GM12865 (cell line): ENCODE measurements at regions not wholly inside any gene's neighbourhood (a gene's known extent, or its start where the extent isn't known, plus 50 kb on each side); places are given as distances from the start of the nearest gene placed in this dataset.
"Not testable (repeated sequence)": the region's sequence is repeated elsewhere in the genome, so short reads cannot be mapped to it uniquely, and the experiment has no call there.

Source experiments
- DNase-seq: peaks from one replicate; pipeline ENCODE4 v3.0.0; 2010; ENCODE audit warnings: low read depth
- H3K4me3 ChIP-seq: 2 replicates; pipeline ENCODE4 v1.5.1; 2011; ENCODE audit warnings: mild to moderate bottlenecking, low read depth, low read length, control low read depth
- TF ChIP-seq, protein P1 (sequence below): IDR thresholded peaks from 2 replicates; pipeline ENCODE4 v1.5.1; 2011; ENCODE audit warnings: low read length, control low read depth, low read depth, inconsistent platforms; ENCODE audit not compliant: insufficient read depth; ENCODE audit errors: missing control alignments

DNA sequence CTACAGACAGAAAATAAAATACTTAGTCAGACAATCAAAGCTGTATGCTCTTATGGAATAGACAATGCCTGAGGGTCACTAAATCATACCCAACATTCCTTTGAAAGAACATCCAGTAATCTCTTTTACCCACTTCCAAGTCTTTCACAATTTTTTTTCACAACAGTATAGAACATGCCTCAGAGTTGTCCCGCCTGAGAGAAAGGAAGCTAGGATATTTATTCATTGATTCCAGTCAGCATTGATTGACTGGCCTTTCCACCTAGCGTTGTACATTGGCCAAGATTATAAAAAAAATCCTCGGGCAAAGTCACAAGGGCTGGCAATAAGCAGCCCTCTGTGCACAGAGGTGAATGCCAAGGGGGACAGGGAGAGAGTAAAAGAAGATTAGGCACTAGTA is 318.1 kb upstream of the PIK3R1 start:
- TF ChIP-seq, protein P1, sequence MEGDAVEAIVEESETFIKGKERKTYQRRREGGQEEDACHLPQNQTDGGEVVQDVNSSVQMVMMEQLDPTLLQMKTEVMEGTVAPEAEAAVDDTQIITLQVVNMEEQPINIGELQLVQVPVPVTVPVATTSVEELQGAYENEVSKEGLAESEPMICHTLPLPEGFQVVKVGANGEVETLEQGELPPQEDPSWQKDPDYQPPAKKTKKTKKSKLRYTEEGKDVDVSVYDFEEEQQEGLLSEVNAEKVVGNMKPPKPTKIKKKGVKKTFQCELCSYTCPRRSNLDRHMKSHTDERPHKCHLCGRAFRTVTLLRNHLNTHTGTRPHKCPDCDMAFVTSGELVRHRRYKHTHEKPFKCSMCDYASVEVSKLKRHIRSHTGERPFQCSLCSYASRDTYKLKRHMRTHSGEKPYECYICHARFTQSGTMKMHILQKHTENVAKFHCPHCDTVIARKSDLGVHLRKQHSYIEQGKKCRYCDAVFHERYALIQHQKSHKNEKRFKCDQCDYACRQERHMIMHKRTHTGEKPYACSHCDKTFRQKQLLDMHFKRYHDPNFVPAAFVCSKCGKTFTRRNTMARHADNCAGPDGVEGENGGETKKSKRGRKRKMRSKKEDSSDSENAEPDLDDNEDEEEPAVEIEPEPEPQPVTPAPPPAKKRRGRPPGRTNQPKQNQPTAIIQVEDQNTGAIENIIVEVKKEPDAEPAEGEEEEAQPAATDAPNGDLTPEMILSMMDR = no peak
- H3K4me3 ChIP-seq = no peak overlapping the region
- DNase-seq = no peak

DNA sequence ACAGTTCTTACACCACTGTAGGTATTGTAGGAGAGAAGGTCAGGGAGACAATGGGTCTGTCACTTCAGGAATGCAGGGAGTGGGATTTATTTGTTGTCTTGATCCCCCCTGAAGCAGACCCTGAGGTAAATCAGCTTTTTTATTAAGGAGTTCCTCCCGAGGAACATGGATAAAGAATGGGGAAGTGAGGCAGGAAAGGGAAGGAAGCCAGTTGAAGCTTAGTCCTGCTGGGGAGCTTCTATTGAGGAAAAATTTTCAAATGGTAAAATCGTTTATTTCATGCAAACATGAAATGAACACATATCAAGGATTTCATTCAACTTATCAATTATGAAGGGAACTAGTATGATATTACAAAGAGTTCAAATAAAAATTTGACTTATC is 318.6 kb upstream of the PIK3R1 start:
- TF ChIP-seq, protein P1 = no peak
- H3K4me3 ChIP-seq = no peak overlapping the region

DNA sequence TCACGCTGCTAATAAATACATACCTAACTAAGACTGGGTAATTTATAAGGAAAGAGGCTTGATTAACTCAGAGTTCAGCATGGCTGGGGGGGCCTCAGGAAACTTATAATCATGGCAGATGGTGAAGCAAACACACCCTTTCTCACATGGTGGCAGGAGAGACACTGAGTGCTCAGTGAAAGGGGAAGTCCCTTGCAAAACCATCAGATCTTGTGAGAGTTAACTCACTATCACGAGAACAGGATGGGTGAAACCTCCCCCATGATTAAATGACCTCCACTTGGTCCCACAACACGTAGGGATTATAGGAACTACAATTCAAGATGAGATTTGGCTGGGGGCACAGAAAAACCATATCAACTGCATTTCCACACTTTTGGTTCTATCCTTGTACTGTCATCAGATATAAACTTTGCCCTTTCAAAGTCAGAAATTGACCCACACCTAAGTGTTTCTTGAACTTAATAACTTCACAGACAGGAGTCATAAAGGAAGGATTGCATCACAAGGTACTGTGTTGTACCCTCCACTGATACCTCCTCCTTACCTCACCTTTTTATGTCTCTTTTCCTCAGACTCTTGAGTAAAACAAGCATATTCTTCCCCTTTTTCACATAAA is 319.1 kb upstream of the PIK3R1 start:
- no peak for DNase-seq
- H3K4me3 ChIP-seq = no peak overlapping the region

More for the DNA sequence above, 318.6 kb upstream of the PIK3R1 start:
- DNase-seq = no peak

DNA sequence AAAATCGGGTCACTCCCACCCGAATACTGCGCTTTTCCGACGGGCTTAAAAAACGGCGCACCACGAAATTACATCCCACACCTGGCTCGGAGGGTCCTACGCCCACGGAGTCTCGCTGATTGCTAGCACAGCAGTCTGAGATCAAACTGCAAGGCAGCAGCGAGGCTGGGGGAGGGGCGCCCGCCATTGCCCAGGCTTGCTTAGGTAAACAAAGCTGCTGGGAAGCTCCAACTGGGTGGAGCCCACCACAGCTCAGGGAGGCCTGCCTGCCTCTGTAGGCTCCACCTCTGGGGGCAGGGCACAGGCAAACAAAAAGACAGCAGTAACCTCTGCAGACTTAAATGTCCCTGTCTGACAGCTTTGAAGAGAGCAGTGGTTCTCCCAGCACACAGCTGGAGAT is 325.7 kb upstream of the PIK3R1 start:
- H3K4me3 ChIP-seq, DNase-seq: not testable (repeated sequence)

More for the DNA sequence above, 319.1 kb upstream of the PIK3R1 start:
- TF ChIP-seq, protein P1 = no peak

DNA sequence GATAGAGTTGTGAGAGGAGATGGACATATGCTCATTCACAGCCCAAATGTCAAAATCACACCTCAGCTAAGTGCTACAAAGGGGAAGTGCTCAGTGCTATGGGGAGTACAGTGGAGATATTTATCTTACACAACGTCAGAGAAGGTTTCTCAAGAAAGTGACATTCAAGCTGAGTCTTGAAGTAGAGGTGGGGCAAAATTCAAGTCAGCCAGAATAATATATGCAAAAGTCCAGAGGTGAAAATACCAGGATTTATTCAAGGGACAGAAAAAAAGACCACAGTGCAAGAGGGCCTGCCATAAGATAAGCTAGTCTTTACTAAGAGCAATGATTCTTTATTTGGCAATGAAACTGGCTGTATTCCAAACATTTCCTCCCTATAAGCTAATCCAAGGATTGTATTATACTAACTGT is 327.8 kb upstream of the PIK3R1 start:
- TF ChIP-seq, protein P1 = no peak
- no peak for DNase-seq
- no peak overlapping the region for H3K4me3 ChIP-seq

DNA sequence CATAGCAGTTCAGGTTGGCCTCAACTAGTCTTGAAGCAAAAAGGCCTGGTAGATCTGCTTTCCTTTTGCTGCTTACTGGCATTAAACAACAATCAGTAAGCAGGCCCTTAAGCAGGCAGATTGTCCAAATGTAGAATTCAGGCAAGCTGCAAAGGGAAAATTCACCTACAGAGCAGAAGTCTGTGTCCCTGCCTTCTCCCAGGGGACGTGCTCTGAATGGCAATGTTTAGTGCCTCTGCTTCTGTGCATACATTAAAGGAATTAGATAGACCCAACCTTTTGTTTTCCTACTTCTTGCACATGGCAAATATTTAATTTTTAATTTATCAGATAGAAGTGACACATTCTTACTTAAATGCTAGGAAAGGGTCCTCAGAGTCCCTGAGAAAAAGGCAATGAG is 328.8 kb upstream of the PIK3R1 start:
- DNase-seq = no peak
- TF ChIP-seq, protein P1 = no peak
- H3K4me3 ChIP-seq = no peak overlapping the region

DNA sequence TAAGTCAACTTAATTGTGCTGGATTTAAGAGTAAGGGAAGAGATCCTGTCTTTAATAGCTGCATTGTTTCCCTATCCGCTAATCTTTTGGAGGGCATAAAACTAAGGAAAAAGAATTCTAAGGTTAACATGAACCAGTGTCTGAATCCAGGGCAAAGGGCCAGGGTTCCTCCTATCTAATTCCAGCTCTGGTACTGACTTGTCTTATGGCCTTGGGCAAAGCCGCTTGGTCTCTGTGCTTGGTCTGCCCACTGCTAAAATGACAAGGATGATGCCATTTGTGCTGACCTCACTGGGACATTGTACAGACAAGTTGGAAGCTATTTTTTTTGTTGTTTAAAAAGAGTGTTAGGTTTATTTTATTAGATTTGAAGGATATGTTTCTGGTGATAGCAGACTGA is 334.7 kb upstream of the PIK3R1 start:
- no peak for DNase-seq
- no peak overlapping the region for H3K4me3 ChIP-seq
- TF ChIP-seq, protein P1 = no peak
